SK-N-DZ (cell line): ENCODE measurements at regions not wholly inside any gene's neighbourhood (a gene's known extent, or its start where the extent isn't known, plus 50 kb on each side); places are given as distances from the start of the nearest gene placed in this dataset.
"Not testable (repeated sequence)": the region's sequence is repeated elsewhere in the genome, so short reads cannot be mapped to it uniquely, and the experiment has no call there.

Experiments used
- DNase-seq: peaks from one replicate; pipeline ENCODE4 v3.0.0-alpha.2; 2015; ENCODE audit warnings: low spot score

DNA sequence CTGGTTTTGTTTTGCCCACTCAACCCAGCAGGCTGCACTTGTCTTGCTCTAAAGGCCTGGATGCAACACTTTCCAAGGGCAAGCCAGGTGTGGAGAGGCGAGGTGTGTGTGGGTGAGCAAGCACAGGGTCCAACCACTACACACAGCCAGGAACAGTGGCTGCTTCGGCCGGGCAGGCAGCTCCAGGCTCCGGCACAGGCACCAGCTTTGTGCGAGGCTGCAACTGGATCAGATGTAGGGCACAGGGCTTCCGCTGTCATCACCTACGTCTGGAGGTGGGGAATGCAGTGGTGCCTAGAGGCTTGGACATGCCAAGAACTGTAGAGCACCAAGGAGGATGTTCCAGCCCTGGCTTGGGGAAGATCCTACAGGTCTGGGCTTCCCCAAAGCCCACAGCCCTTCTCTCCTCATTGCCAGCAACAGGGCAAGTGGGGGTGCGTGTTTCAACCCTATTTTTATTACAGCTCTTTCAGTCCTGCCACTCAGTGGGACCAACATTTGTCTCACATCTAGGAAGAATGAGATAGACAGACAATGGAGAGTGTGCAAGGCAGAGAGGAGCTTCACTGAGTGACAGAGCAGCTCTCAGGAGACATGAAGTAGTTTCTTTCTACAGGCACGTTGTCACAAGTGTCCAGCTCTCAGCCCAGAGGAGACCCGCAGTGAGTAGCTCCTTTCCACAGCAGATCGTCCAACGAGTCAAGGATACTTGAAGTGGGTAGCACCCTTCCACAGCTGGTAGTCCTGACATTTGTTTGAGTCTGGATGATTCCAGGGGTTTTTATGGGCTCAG is 622.2 kb downstream of the CDH9 start:
- no peak for DNase-seq

DNA sequence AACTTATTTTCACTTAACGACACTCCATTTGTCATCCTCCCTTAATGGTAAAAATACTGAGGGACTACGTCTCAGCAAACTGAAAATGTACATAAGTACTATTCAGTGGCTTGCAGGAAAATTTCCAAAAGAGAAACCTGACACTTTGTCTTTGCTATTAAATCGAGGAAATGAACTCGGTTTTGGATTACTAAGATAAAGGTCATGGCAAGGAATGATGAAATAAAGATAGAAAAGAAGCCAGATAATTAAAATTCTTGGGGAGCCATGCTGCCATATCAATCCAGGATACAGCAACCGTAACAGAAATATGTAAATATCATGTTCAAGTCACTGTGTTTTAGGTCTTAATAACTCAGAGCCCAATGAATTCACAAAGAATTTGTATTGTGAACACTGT is 647.8 kb downstream of the CDH9 start:
- DNase-seq, result no peak

DNA sequence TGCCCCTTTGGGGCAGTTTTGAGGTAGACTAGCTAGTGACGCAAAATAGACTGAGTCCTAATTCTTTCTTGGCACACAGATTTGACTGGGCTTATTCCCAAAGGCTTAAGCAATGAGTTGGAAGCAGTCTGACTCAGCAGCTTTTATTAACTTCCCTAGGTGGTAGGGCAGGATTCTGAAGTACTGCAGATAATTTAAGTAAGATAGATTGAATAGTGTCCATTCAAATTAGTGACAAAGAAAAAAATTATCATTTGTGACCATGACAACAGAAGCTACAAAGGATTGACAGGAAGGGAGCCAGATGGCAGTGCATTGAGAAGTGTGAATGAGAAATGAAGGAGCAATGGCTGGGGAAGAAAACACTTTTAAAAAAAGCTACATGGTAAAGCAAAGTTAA is 649.4 kb downstream of the CDH9 start:
- DNase-seq, result no peak

DNA sequence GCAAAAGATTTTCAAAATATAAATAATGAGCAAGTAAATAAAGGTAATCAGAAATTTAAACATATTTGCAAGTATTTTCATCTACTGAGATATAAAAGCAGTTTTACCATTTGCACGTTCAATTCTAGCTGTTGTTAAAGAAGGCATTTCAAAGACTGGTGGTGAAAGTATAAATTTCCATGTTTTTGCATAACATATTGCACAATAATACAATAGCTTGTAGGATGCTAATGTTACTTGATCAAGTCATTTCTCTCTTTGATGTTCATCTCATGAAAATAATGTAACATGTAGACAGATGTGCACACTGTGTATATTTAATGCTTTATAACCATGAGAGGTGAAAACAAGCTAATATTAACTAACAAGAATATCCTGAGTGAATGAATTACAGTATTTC is 651.9 kb downstream of the CDH9 start:
- no peak for DNase-seq

DNA sequence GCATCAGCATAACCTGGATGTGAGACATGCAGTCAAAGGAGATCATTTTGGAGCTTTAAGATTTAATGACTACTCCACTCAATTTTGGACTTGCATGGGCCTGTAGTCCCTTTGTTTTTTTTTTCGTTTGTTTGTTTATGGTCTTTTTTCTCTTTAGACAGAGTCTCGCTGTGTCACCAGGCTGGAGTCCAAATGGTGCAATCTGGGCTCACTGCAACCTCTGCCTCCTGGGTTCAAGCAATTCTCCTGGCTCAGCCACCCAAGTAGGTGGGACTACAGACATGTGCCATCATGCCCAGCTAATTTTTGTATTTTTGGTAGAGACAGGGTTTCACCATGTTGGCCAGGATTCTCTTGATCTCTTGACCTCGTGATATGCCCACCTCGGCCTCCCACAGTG is 673.8 kb downstream of the CDH9 start:
- DNase-seq, result not testable (repeated sequence)

DNA sequence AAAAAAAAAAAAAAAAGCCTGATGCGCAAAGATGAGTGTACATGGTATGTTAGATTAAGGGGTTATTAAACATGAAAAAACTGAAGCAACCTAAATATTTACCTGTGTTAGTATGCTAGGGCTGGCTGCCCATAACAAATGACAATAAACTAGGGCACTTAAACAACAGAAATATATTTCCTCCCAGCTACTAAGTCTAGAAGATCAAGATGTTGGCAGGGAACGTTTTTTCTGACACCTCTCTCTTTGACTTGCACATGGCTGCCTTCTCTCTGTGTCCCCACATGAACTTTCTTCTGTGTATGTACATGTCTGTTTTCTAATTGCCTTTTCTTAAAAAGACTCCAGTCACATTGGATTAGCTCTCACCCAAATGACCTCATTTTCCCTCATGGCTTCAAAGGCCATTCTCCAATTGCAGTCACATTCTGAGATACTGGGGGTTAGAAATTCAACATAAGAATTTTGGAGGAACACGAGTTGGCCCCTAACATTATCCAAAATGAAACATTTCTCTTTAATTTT is 694.5 kb downstream of the CDH9 start:
- DNase-seq, result peak; percentile 53

DNA sequence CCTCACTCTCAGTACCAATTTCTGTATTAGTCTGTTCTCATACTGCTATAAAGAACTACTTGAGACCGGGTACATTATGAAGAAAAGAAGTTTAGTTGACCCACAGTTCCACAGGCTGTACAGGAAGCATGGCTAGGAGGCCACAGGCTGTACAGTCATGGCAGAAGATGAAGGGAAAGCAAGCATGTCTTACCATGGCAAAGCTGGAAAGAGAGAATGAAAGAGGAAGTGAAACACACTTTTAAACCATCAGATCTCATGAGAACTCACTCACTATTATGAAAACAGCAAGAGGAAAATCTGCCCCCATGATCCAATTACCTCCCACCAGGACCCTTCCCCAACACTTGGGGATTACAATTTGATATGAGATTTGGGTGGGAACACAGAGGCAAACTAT is 698.8 kb downstream of the CDH9 start:
- DNase-seq, result no peak

DNA sequence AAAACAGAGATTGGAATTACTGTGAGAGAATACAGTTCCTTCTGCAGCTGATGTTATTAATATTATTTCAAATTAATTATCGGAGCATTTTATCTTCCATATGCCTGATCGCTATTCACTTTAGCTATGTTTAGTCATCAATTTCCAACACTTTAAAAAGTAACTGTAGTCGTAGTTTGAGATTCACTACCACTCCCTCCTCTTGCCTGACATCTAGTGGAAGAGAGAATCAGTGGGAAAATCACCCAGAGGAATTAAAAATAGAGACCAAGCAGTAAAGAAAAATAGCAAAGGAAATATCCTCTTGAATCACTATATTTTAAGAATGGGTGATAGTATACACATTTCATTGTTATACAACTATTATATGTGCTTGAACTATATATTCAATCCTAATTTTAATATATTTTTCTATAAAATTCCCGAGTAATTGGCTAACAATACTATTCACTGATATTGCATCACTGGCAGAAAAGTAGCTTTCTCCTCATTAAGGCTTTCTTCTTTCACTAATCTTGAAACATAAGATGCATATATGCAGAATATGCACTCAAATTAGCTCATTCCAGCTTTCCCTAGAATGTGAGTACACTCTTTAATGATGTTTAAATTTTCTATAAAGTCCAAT is 708.7 kb downstream of the CDH9 start:
- DNase-seq, result peak; percentile 17

DNA sequence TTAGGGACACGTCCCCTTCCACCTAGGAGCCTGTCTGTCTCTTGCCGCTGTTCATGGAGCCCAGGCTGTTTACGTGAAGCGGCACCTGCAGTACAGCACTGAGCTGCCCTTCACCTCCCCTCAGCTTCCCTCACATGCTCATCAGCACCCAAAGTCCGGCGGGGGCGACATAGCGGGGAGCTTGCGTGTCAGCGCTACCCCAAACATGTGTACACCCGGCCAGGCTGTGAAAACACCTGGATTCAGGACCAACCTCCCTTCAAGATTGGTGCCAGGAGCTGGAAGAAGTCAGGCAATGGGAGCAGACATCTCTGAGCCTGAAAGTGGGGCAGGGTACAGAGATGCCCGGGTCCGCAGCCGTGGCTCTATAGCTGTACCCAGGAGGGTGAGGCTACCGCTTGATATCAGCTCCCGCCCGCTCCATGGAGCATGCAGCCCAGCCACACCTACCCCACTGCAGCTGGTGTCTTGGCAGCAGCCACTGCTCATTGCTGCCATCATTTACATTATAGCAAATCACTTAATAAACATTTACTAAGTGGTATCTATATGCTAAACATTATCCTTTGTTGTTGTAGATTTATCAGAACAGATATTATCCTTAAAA is 712.1 kb downstream of the CDH9 start:
- DNase-seq, result no peak

DNA sequence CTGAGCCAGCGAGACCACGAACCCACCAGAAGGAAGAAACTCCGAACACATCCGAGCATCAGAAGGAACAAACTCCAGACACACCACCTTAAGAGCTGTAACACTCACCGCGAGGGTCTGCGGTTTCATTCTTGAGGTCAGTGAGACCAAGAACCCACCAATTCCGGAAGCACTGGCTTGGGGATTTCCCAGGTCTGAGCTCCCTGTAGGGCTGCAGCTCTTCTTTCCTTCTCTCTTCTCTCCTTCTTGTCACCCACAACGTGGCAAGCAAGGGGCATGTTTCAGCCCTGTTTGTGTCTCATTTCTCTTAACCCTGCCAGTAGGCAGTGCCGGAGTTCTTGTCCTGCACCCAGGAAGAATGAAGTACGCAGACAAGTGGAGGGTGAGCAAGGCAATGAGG is 713.0 kb downstream of the CDH9 start:
- not testable (repeated sequence) for DNase-seq

DNA sequence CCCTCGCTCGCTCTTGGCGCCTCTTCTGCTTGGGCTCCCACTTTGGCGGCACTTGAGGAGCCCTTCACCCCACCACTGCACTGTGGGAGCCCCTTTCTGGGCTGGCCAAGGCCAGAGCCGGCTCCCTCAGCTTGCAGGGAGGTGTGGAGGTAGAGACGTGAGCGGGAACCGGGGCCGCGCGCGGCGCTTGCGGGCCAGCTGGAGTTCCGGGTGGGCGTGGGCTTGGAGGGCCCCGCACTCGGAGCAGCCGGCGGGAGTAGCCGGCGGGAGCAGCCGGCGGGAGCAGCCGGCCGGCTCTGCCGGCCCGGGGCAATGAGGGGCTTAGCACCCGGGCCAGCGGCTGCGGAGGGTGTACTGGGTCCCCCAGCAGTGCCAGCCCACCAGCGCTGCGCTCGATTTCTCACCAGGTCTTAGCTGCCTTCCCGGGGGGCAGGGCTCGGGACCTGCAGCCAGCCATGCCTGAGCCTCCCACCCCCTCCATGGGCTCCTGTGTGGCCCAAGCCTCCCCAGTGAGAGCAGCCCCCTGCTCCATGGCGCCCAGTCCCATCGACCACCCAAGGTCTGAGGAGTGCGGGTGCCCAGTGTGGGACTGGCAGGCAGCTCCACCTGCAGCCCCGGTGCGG is 714.0 kb downstream of the CDH9 start:
- DNase-seq, result not testable (repeated sequence)

DNA sequence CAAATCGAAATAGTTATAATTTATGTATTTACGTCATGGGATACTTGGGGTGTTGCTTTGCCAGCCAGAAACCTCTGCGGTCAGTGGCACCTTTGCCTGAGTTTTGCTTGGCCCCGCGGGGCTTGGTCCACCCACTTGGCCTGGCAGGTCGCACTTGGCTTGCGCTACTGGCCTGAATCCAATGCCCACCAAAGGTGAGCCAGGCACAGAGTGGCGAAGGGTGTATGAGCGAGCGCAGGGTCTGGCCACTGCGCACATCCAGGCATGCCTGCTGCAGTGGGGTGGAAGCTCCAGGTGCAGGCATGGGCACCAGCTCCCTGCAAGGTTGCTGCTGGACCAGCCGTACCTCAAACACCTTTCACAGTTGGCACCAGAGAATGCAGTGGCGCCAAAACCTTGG is 714.6 kb downstream of the CDH9 start:
- DNase-seq, result no peak

DNA sequence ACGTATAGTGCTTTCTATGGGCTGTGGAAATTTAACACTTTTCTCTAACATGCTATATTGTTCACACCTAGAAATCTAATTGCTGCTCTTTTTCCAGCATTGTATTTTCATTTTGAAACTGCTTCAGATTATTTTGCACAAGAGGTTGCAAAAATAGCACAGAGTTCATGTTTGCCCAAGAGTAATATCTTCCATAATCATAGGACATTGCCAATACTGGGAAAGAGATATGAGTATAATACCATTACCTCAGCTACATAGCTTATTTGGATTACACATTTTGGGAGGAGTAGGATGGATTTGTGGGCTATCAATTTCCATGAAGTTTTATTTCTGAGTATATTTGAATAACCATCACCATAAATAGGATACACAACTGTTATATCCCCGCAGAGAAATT is 717.1 kb downstream of the CDH9 start:
- no peak for DNase-seq

DNA sequence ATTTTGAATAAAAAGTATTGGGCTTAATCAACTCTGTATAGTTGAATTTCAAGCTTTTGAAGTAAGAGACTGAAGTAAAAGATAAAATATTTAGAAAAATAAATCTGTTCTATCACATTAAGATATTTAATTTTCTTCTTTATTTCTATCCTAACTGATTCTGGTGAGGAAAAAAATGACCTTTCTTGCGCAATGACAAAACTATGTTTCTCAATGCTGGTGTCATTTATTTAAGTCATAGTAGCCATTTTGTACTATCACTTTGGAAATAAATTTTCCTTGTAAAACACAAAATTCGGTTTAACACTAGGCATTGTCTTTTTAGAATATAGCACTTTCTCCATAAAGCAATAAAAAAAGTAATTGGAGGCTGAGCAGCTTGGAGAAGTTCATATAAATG is 728.0 kb downstream of the CDH9 start:
- DNase-seq, result no peak

DNA sequence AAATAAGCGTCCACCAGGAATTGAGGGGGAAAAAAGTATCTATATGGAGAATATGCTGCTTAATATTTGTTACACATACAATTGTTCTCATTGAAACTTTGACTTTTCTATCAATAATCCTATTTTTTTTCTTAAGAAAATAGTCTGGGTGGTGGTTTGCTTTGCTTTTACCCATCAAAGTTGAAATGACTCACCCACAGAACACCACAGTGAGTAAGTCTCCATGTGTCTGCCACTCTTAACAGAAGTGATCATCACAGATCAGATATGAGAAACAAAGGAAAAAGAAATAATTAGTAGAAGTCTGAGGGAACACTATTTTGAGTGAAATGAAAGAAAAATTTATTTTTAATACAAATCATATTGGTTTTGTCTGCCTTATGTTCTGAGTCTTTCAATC is 742.8 kb downstream of the CDH9 start:
- no peak for DNase-seq

DNA sequence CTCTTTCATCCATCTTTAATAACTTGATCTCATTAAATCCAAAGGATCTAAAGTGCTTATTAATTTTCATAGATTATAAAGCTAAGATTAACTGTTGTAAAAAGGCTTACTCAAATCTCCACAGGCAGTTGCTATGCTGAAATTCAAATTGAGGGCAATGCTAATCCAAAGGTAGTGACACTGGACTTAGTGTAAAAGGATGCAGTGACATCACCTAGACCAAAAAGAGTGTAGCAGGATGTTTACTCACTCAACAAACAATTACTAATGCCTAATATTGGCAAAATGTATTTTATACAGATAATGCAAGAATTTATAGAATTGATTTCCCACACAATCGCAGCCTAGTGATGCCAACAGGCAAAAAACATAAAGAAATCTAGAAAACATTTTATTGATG is 756.2 kb downstream of the CDH9 start:
- DNase-seq, result no peak

DNA sequence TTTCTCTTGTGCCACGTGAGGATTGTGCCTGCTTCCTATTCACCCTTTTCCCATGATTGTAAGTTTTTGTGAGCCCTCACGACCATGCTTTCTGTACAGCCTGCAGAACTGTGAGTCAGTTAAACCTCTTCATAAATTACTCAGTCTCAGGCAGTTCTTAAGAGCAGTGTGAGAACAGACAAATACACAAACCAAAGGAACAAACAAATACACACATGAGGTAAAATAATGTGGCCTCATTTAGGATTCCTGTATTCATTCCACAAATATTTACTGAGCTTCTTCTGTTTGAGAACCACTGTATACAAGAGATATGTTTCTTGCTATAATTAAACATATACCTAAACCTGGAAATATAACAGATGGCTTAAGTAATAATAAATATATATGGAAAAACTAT is 760.3 kb downstream of the CDH9 start:
- DNase-seq, result no peak

DNA sequence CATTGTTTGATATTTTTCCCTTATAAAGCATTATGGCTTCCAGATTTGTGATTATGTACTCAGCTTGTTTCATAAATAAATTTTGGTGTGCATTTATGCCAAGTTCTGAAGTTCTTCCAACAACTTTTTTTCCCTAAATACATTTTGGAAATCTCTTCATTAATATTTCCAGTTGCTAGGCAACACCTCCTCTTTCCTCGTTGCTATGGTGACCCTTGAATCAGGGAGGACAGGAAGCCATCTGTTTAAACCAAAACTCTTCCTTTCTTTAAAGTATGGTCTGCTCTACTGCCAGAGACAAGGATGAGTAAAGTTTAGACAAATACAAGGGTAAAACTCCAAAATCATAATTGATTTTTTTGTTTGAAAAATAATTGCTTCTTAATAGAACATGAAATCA is 779.3 kb downstream of the CDH9 start:
- no peak for DNase-seq

DNA sequence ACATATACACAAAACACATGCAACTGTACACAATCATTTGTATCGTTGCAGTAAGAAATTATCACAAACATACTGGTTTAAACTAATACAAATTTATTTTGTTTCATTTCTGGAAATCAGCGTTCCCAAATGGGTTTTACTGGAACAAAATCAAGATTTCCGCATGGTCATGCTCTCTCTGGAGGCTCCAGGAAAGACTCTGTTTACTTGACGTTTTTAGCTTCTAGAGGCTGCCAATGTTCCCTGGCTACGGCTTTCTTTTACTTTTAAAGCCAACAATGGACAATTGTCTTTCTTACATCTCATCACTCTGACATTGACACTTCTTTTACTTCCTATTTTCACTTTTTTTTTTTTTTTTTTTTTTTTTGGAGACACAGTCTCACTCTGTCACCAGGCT is 793.1 kb downstream of the CDH9 start:
- DNase-seq, result no peak

DNA sequence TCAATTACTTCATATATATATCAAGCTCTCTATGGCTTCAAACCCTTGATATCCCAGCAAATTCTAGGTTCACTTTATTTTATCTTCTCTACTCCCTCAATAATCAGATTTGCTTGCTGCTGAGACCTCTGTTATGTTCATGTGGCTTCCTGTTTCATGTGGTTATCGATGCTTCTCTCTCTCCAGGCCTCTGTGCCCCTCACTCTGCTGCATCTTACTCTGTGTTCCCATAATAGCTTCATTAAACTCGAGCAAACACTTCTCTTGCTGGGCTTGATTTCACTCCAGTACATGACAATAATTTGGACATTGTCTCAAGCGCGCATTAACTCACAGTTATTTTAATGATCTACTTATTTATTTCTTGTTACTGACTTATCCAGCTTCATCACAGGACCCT is 798.8 kb downstream of the CDH9 start:
- peak; percentile 67 for DNase-seq

DNA sequence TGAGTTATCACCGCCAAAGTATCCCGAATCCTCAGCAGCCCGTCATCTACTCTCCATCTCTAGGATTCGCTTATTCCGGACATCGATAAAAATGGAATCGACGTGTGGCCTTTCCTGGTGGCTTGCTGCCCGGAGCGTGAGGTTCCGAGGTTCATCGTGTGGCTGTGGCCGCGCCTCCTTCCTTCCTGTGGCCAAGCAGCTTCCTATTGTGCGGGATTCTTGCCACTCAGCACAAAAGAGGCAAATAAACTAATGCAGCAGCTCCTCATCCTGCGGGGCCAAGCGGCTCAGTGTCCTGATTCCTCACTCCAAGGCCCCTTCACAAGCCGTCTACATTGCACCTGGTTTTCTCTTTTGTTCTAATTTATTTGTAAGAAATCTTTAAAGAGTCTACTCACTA is 800.9 kb downstream of the CDH9 start:
- DNase-seq, result no peak

DNA sequence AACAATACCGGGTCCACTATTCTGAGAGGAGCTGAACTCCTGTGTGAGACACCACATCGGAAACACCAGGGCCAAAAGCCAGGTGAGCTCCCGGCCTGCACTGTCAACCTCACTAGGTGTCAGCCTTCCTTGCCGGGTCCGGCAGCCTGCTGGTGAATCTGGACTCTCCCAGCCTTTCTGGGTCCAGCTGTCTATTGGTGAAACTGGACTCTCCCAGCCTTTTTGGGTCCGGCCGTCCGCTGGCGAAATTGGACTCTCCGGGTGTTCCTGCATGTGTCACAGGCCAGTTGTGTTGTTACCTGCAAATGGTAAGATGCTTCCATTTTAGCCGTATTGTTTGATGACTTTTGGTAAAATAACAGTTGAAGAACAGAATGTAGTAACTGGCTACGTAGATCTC is 801.5 kb downstream of the CDH9 start:
- no peak for DNase-seq
